ENCODE measurements at regions not wholly inside any gene's neighbourhood (a gene's known extent, or its start where the extent isn't known, plus 50 kb on each side); places are given as distances from the start of the nearest gene placed in this dataset.

DNA sequence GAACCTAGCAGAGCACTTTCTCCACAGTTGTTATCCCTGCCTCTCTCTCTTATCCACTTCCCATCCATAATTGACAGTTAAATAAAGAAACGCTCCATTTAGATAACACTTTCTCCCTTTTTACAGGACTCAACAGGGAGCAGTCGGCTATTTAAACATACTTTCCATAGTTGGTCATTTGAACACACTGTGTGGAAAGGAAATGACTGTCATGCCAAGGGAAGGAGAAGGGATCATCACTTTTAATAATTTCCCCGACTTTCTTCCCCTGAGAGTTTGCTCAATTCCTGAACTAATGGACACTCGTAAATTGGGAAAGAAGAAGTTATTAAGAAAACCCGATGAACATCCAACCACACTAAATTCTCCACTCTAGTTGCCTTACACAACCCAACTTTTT lies 400.8 kb upstream of the PTGER4 start:
- Histone ChIP-seq H3K4me1 (ENCODE audit: insufficient read depth, low read length, poor library complexity, severe bottlenecking) (no peaks in the 10 kb centered on the region), H3K9me3 (ENCODE audit: insufficient read depth, low read depth, low read length) (no peaks in the 10 kb centered on the region), H3K4me3 (ENCODE audit: low read length, poor library complexity, severe bottlenecking) (no peak overlapping the region), H3K27me3 (ENCODE audit: insufficient read depth, low read length, poor library complexity, severe bottlenecking) (no peaks in the 10 kb centered on the region), H2AFZ (ENCODE audit: low read length) (no peak overlapping the region), H3K4me2 (ENCODE audit: low read depth, low read length, poor library complexity, severe bottlenecking) (no peak overlapping the region), H3K9me2 (replicated peaks; ENCODE audit: low read depth, low read length) (no peaks in the 10 kb centered on the region), H3F3A (ENCODE audit: low read depth) (no peaks in the 10 kb centered on the region), H4K20me1 (ENCODE audit: insufficient read depth, low read length, poor library complexity, severe bottlenecking) (no peaks in the 10 kb centered on the region), H3K79me2 (ENCODE audit: insufficient read depth, low read length) (no peaks in the 10 kb centered on the region), H3K9ac (ENCODE audit: low read depth, low read length, poor library complexity, severe bottlenecking) (no peak overlapping the region), H3K36me3 (ENCODE audit: insufficient read depth, low read length) (no peaks in the 10 kb centered on the region)
- TF ChIP-seq EZH2phosphoT487 (IDR thresholded peaks at IDR 0.05; ENCODE audit: borderline replicate concordance) (no peak), CTCF (conservative IDR thresholded peaks at IDR 0.05; ENCODE audit: low read length) (no peak)

- no peak overlapping the region for H2AFZ ChIP-seq (ENCODE audit: low read length)
These were observed 402.4 kb upstream of the PTGER4 start for GRCh38 chr5:40277161-40277906.

DNA sequence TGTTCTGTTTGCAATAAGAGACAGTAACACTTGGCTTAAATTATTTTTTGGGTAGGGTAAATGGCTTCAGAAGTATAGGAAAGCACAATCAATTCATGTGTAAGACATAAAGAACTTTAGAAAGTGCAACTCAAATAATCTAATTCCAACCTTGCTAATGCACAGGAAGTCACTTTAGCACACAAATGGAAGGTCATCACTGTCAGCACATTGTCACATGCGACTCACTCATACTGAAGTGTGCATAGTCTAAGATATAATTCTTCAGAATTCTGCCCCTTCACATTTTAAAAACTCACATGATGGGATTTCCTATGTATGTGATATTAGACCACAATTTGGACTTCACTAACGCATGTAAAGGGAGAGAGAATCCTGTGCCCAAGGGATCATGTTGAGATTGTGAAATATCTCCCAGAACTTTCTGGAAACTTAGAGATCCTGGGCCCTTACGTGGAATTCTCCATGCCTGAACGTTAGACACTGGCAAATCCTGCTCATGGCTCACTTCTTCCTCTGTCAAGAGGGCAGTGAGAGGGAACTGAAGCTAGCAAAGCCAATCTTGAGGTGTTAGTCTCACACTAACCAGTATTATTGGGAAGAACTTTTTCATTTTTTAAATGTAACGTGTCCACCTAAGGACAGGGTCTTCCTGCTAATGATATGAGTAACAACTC lies 403.2 kb upstream of the PTGER4 start:
- Histone ChIP-seq H3K9ac (ENCODE audit: low read depth, low read length, poor library complexity, severe bottlenecking) (no peak overlapping the region), H3K9me2 (replicated peaks; ENCODE audit: low read depth, low read length) (no peaks in the 10 kb centered on the region), H3K4me2 (ENCODE audit: low read depth, low read length, poor library complexity, severe bottlenecking) (no peak overlapping the region), H2AFZ (ENCODE audit: low read length) (no peak overlapping the region), H3K27me3 (ENCODE audit: insufficient read depth, low read length, poor library complexity, severe bottlenecking) (no peaks in the 10 kb centered on the region), H3F3A (ENCODE audit: low read depth) (no peaks in the 10 kb centered on the region), H4K20me1 (ENCODE audit: insufficient read depth, low read length, poor library complexity, severe bottlenecking) (no peaks in the 10 kb centered on the region), H3K4me1 (ENCODE audit: insufficient read depth, low read length, poor library complexity, severe bottlenecking) (no peaks in the 10 kb centered on the region), H3K36me3 (ENCODE audit: insufficient read depth, low read length) (no peaks in the 10 kb centered on the region), H3K4me3 (ENCODE audit: low read length, poor library complexity, severe bottlenecking) (no peak overlapping the region), H3K9me3 (ENCODE audit: insufficient read depth, low read depth, low read length) (no peaks in the 10 kb centered on the region), H3K79me2 (ENCODE audit: insufficient read depth, low read length) (no peaks in the 10 kb centered on the region)
- TF ChIP-seq CTCF (conservative IDR thresholded peaks at IDR 0.05; ENCODE audit: low read length) (no peak), EZH2phosphoT487 (IDR thresholded peaks at IDR 0.05; ENCODE audit: borderline replicate concordance) (no peak)

More at GRCh38 chr5:40277161-40277906, 402.4 kb upstream of the PTGER4 start:
- H3K36me3 ChIP-seq (ENCODE audit: insufficient read depth, low read length), result no peaks in the 10 kb centered on the region
- no peaks in the 10 kb centered on the region for H3K4me1 ChIP-seq (ENCODE audit: insufficient read depth, low read length, poor library complexity, severe bottlenecking)
- TF ChIP-seq EZH2phosphoT487 (IDR thresholded peaks at IDR 0.05; ENCODE audit: borderline replicate concordance) (no peak), CTCF (conservative IDR thresholded peaks at IDR 0.05; ENCODE audit: low read length) (no peak)
- no peaks in the 10 kb centered on the region for H4K20me1 ChIP-seq (ENCODE audit: insufficient read depth, low read length, poor library complexity, severe bottlenecking)
- no peak overlapping the region for H3K4me3 ChIP-seq (ENCODE audit: low read length, poor library complexity, severe bottlenecking)
- H3K9me3 ChIP-seq (ENCODE audit: insufficient read depth, low read depth, low read length), result no peaks in the 10 kb centered on the region
- H3K79me2 ChIP-seq (ENCODE audit: insufficient read depth, low read length), result no peaks in the 10 kb centered on the region
- no peaks in the 10 kb centered on the region for H3F3A ChIP-seq (ENCODE audit: low read depth)
- H3K27me3 ChIP-seq (ENCODE audit: insufficient read depth, low read length, poor library complexity, severe bottlenecking), result no peaks in the 10 kb centered on the region
- no peak overlapping the region for H3K4me2 ChIP-seq (ENCODE audit: low read depth, low read length, poor library complexity, severe bottlenecking)
- no peaks in the 10 kb centered on the region for H3K9me2 ChIP-seq (replicated peaks; ENCODE audit: low read depth, low read length)
- no peak overlapping the region for H3K9ac ChIP-seq (ENCODE audit: low read depth, low read length, poor library complexity, severe bottlenecking)

All from Loucy (cell line).